ENCODE measurements at regions not wholly inside any gene's neighbourhood (a gene's known extent, or its start where the extent isn't known, plus 50 kb on each side); places are given as distances from the start of the nearest gene placed in this dataset.

DNA sequence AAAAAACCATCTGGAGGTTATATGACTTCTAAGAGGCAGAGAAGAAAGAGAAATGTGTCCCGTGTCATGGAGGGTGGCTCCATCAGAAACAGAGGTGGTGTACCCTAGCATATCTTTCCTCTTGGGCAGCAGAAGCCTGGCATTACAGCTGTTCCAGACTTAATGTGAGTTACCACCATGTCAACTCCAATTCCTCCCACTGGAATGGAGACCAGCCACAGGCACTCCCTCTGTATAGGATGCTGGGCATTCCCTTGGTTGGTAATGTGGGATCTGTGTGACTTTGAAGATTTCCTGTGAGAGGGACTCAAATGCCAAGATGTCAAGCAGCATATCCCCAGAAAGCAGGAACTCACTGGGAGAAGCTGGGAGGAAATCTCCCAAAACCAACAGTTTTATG, 77.1 kb upstream of the COG2 start:
- TF ChIP-seq, protein P1, sequence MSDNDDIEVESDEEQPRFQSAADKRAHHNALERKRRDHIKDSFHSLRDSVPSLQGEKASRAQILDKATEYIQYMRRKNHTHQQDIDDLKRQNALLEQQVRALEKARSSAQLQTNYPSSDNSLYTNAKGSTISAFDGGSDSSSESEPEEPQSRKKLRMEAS (IDR thresholded peaks at IDR 0.05; ENCODE audit: low read depth, low read length): no peak
- TF ChIP-seq MYC (IDR thresholded peaks at IDR 0.05; ENCODE audit: low read depth, low read length): no peak
- TF ChIP-seq, protein P2, sequence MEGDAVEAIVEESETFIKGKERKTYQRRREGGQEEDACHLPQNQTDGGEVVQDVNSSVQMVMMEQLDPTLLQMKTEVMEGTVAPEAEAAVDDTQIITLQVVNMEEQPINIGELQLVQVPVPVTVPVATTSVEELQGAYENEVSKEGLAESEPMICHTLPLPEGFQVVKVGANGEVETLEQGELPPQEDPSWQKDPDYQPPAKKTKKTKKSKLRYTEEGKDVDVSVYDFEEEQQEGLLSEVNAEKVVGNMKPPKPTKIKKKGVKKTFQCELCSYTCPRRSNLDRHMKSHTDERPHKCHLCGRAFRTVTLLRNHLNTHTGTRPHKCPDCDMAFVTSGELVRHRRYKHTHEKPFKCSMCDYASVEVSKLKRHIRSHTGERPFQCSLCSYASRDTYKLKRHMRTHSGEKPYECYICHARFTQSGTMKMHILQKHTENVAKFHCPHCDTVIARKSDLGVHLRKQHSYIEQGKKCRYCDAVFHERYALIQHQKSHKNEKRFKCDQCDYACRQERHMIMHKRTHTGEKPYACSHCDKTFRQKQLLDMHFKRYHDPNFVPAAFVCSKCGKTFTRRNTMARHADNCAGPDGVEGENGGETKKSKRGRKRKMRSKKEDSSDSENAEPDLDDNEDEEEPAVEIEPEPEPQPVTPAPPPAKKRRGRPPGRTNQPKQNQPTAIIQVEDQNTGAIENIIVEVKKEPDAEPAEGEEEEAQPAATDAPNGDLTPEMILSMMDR (IDR thresholded peaks at IDR 0.05; ENCODE audit: low read depth, low read length): no peak
- TF ChIP-seq POLR2A (IDR thresholded peaks at IDR 0.05; ENCODE audit: extremely low read depth, insufficient read length): no peak
- no peak for DNase-seq (ENCODE audit: low read depth)

DNA sequence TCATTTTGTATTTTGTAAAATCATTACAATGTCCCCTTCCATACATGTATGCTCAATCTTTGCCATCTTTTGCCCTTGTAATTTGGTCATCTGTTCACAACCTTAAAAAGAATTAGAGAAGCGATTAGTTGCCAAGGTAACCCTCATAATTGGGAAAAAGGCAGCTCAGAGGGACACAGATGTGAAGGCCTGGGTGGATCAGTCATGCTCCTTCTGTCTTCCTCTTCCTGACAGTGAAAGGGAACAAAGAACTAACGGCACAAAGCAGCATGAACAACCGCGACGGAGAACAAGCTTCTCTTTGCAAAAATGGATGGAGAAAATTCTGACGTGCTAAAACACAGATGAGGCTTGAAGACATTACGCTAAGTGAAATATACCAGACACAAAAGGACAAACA, 78.7 kb upstream of the COG2 start:
- no peak for TF ChIP-seq POLR2A (IDR thresholded peaks at IDR 0.05; ENCODE audit: extremely low read depth, insufficient read length)
- H3K4me3 ChIP-seq (ENCODE audit: low read depth, low read length): no peak overlapping the region
- no peak for DNase-seq (ENCODE audit: low read depth)

More for the DNA sequence above, 77.1 kb upstream of the COG2 start:
- no peak overlapping the region for H3K4me3 ChIP-seq (ENCODE audit: low read depth, low read length)

DNA sequence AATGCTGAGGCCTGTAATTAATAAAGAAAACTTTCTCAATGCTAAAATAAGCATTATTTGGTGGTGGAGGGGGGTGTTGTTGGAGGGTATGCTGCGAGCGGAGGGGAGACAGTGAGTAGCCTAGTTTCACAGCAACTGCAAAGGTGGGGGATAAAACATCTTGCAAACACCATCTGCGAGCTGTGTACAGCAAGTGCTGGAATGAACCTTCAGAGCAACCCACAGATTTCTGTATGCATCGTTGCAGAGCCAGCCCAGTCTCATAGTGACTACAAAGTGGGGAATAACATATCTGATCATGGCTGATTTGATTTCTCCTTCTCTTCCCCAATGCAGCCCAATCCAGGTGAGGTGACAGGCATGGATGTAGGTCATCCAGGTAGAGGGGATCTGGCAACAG, 80.7 kb upstream of the COG2 start:
- TF ChIP-seq POLR2A (IDR thresholded peaks at IDR 0.05; ENCODE audit: extremely low read depth, insufficient read length) (no peak), MYC (IDR thresholded peaks at IDR 0.05; ENCODE audit: low read depth, low read length) (no peak)
- TF ChIP-seq, protein P2 (IDR thresholded peaks at IDR 0.05; ENCODE audit: low read depth, low read length): no peak
- TF ChIP-seq, protein P1 (IDR thresholded peaks at IDR 0.05; ENCODE audit: low read depth, low read length): no peak
- DNase-seq (ENCODE audit: low read depth): no peak
- H3K4me3 ChIP-seq (ENCODE audit: low read depth, low read length): no peak overlapping the region

DNA sequence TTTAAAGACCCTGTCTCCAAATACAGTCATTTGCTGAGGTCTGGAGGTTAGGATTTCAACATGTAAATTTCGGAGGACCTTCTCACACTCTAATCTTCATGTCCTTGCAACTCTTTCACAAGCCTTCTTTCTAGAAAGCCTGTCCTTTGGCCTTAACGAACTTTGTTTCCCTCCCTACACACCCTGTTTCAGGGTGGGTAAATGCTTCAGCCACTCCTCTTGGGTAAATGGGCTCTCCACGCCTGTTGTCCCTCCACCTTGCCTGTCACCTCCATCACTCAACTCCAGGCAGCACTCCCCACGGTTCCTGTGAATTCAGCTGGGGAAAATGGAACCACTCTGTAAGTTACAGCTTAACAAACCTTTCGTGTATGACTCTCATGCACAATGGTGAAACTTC, 84.0 kb upstream of the COG2 start:
- DNase-seq (ENCODE audit: low read depth): no peak
- no peak overlapping the region for H3K4me3 ChIP-seq (ENCODE audit: low read depth, low read length)
- TF ChIP-seq POLR2A (IDR thresholded peaks at IDR 0.05; ENCODE audit: extremely low read depth, insufficient read length) (no peak), MYC (IDR thresholded peaks at IDR 0.05; ENCODE audit: low read depth, low read length) (no peak)
- TF ChIP-seq, protein P1 (IDR thresholded peaks at IDR 0.05; ENCODE audit: low read depth, low read length): no peak
- TF ChIP-seq, protein P2 (IDR thresholded peaks at IDR 0.05; ENCODE audit: low read depth, low read length): no peak

DNA sequence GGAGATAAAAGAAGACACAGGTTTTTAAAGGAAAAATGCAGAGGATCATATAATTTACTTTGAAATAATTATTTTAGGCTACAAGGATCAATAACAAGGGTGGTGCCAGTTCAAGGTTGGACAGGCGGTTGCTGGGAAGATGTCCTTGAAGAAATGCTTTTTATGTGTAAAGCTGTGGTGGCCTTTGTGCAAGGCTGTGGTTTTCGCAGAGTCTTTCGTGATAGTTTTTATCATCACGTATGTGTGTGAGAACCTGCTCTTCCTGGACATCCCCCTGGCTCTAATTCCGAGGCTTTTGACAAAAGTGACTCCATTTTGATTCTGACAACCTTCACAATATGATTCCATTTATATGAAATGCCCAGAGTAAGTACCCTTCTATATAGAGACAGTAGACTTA, 85.8 kb upstream of the COG2 start:
- no peak overlapping the region for H3K4me3 ChIP-seq (ENCODE audit: low read depth, low read length)
- TF ChIP-seq, protein P1 (IDR thresholded peaks at IDR 0.05; ENCODE audit: low read depth, low read length): no peak
- TF ChIP-seq, protein P2 (IDR thresholded peaks at IDR 0.05; ENCODE audit: low read depth, low read length): no peak
- no peak for TF ChIP-seq MYC (IDR thresholded peaks at IDR 0.05; ENCODE audit: low read depth, low read length)
- no peak for TF ChIP-seq POLR2A (IDR thresholded peaks at IDR 0.05; ENCODE audit: extremely low read depth, insufficient read length)
- no peak for DNase-seq (ENCODE audit: low read depth)

DNA sequence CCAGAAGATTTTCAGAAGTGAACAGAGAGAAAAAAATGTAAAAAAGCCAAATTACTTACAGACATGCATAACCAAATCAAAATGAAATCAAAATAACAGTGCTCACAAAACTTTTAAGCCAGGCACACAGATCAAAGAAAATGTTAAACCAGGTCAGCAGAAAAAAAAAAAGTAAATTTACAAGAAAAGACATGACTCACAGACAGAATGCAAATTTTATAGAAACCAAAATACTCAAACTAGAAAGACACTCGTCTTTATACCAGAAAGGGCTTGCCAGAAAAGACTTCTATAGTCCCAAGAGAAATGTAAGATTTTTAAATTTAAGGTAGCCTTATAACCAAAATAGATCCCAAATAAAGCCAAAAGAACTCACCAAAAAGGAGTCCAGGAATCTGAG, 86.5 kb upstream of the COG2 start:
- no peak for DNase-seq (ENCODE audit: low read depth)
- no peak overlapping the region for H3K4me3 ChIP-seq (ENCODE audit: low read depth, low read length)
- TF ChIP-seq MYC (IDR thresholded peaks at IDR 0.05; ENCODE audit: low read depth, low read length) (no peak), POLR2A (IDR thresholded peaks at IDR 0.05; ENCODE audit: extremely low read depth, insufficient read length) (no peak)
- TF ChIP-seq, protein P1 (IDR thresholded peaks at IDR 0.05; ENCODE audit: low read depth, low read length): no peak
- TF ChIP-seq, protein P2 (IDR thresholded peaks at IDR 0.05; ENCODE audit: low read depth, low read length): no peak
